HG03025 (cell line): ENCODE measurements at regions not wholly inside any gene's neighbourhood (a gene's known extent, or its start where the extent isn't known, plus 50 kb on each side); places are given as distances from the start of the nearest gene placed in this dataset.

Source experiments
- ATAC-seq: cut with Tn5 transposase; IDR thresholded peaks from one replicate; pipeline ENCODE4 v1.9.1; 2021; ENCODE audit warnings: mild to moderate bottlenecking, moderate library complexity; ENCODE audit not compliant: unreplicated experiment, low FRiP score

- no peak for ATAC-seq
Measured at GRCh38 chr14:85445151-85445795, 84.7 kb upstream of the FLRT2 start.

GRCh38 chr14:85447883-85448282, 82.1 kb upstream of the FLRT2 start:
- ATAC-seq: no peak

GRCh38 chr14:85451421-85451820, 78.5 kb upstream of the FLRT2 start:
- ATAC-seq: no peak

- ATAC-seq: no peak
Measured at GRCh38 chr14:85453401-85454225, 76.3 kb upstream of the FLRT2 start.

- no peak for ATAC-seq
Measured at GRCh38 chr14:85454226-85454813, 75.6 kb upstream of the FLRT2 start.

- ATAC-seq: no peak
Measured at GRCh38 chr14:85459361-85460000, 70.5 kb upstream of the FLRT2 start.

- no peak for ATAC-seq
Measured at GRCh38 chr14:85461432-85462133, 68.4 kb upstream of the FLRT2 start.

- ATAC-seq: no peak
Measured at GRCh38 chr14:85463512-85463911, 66.4 kb upstream of the FLRT2 start.

- ATAC-seq: no peak
Measured at GRCh38 chr14:85464135-85464895, 65.6 kb upstream of the FLRT2 start.

- ATAC-seq: no peak
Measured at GRCh38 chr14:85466678-85467077, 63.3 kb upstream of the FLRT2 start.

GRCh38 chr14:85468816-85469215, 61.1 kb upstream of the FLRT2 start:
- ATAC-seq: no peak

- ATAC-seq: no peak
Measured at GRCh38 chr14:85471156-85471555, 58.8 kb upstream of the FLRT2 start.

- ATAC-seq: no peak
Measured at GRCh38 chr14:85471744-85472143, 58.2 kb upstream of the FLRT2 start.

- no peak for ATAC-seq
Measured at GRCh38 chr14:85474431-85474830, 55.5 kb upstream of the FLRT2 start.

GRCh38 chr14:85475113-85475512, 54.8 kb upstream of the FLRT2 start:
- ATAC-seq: no peak

- ATAC-seq: no peak
Measured at GRCh38 chr14:85479306-85479705, 50.6 kb upstream of the FLRT2 start.

GRCh38 chr14:85479771-85480170, 50.2 kb upstream of the FLRT2 start:
- no peak for ATAC-seq
